ENCODE measurements at regions not wholly inside any gene's neighbourhood (a gene's known extent, or its start where the extent isn't known, plus 50 kb on each side); places are given as distances from the start of the nearest gene placed in this dataset.

- TF ChIP-seq POLR2A (IDR thresholded peaks at IDR 0.05) (no peak), POLR2AphosphoS5 (IDR thresholded peaks at IDR 0.05) (no peak), EP300 (IDR thresholded peaks at IDR 0.05) (no peak)
- TF ChIP-seq, protein P1, sequence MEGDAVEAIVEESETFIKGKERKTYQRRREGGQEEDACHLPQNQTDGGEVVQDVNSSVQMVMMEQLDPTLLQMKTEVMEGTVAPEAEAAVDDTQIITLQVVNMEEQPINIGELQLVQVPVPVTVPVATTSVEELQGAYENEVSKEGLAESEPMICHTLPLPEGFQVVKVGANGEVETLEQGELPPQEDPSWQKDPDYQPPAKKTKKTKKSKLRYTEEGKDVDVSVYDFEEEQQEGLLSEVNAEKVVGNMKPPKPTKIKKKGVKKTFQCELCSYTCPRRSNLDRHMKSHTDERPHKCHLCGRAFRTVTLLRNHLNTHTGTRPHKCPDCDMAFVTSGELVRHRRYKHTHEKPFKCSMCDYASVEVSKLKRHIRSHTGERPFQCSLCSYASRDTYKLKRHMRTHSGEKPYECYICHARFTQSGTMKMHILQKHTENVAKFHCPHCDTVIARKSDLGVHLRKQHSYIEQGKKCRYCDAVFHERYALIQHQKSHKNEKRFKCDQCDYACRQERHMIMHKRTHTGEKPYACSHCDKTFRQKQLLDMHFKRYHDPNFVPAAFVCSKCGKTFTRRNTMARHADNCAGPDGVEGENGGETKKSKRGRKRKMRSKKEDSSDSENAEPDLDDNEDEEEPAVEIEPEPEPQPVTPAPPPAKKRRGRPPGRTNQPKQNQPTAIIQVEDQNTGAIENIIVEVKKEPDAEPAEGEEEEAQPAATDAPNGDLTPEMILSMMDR (IDR thresholded peaks at IDR 0.05): no peak
Observed at GRCh38 chr5:1641041-1641440, 117.3 kb upstream of the LPCAT1 start.

GRCh38 chr5:1640421-1640881 lies 116.7 kb upstream of the LPCAT1 start:
- H3K9me3 ChIP-seq: no peaks in the 10 kb centered on the region
- peaks cover 8 to 32% (median 26%) of the 10 kb centered on the region in 3 donors for H3K27me3 ChIP-seq
- 79 to 84% (median 81%) methylated on average over 17 of the region's 17 CpGs for WGBS, 5 donors
- no peak for TF ChIP-seq POLR2A (IDR thresholded peaks at IDR 0.05)
- TF ChIP-seq EP300 (IDR thresholded peaks at IDR 0.05): no peak
- no peaks in the 10 kb centered on the region for H3K36me3 ChIP-seq
- no peak overlapping the region for H3K4me3 ChIP-seq
- H3K4me1 ChIP-seq: peaks cover 0 to 21% (median 8%) of the 10 kb centered on the region in 4 donors
- no peak overlapping the region for H3K27ac ChIP-seq
- DNase-seq: no peak
- intact Hi-C loops (cut with DNase I; ENCODE audit: low total_unique reads): loop anchor here (5.0 kb wide), 1 partner anchor 473 kb away; no protein-coding TSS in a partner anchor

More at GRCh38 chr5:1641041-1641440, 117.3 kb upstream of the LPCAT1 start:
- H3K36me3 ChIP-seq: no peaks in the 10 kb centered on the region
- H3K4me3 ChIP-seq: no peak overlapping the region
- peaks cover 0 to 22% (median 8%) of the 10 kb centered on the region in 4 donors for H3K4me1 ChIP-seq
- DNase-seq: no peak
- H3K27me3 ChIP-seq: peaks cover 8 to 32% (median 26%) of the 10 kb centered on the region in 3 donors
- no peak overlapping the region for H3K27ac ChIP-seq
- H3K9me3 ChIP-seq: no peaks in the 10 kb centered on the region
- intact Hi-C loops (cut with DNase I; ENCODE audit: low total_unique reads): loop anchor here (5.0 kb wide), 1 partner anchor 474 kb away; no protein-coding TSS in a partner anchor
- WGBS, 5 donors: 70 to 82% (median 79%) methylated on average over 15 to 16 of the region's 16 CpGs

DNA sequence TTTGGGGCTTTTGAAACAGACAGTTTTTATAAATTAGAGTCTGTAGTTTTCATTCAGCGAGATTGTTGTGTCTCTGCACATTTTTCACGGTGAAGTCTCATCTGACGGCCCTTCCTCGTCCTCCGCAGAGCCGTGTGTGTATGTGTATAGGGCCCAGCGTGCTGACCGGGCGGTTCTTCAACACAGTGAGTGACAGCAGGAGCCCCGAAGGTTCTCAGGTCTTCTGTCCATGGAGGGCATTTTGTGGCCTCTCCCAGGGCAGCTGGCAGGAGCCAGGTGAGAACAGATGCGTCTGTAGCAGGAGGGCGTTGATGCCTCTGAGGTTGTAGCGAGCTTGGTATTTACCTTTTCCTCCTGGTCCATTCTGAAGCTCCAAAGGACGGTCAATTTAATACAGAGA lies 116.0 kb upstream of the LPCAT1 start:
- H3K27ac ChIP-seq: no peak overlapping the region
- DNase-seq: no peak
- 79 to 86% (median 86%) methylated on average over 14 of the region's 14 CpGs for WGBS, 5 donors
- intact Hi-C loops (cut with DNase I; ENCODE audit: low total_unique reads): loop anchor here (5.0 kb wide), 1 partner anchor 472 kb away; no protein-coding TSS in a partner anchor
- no peaks in the 10 kb centered on the region for H3K36me3 ChIP-seq
- no peak overlapping the region for H3K4me3 ChIP-seq
- H3K9me3 ChIP-seq: no peaks in the 10 kb centered on the region
- peaks cover 8 to 25% (median 21%) of the 10 kb centered on the region in 3 donors for H3K27me3 ChIP-seq
- TF ChIP-seq POLR2AphosphoS5 (IDR thresholded peaks at IDR 0.05) (no peak), POLR2A (IDR thresholded peaks at IDR 0.05) (no peak), EP300 (IDR thresholded peaks at IDR 0.05) (no peak)
- TF ChIP-seq, protein P1 (IDR thresholded peaks at IDR 0.05): no peak
- H3K4me1 ChIP-seq: peaks cover 0 to 16% (median 3%) of the 10 kb centered on the region in 4 donors

DNA sequence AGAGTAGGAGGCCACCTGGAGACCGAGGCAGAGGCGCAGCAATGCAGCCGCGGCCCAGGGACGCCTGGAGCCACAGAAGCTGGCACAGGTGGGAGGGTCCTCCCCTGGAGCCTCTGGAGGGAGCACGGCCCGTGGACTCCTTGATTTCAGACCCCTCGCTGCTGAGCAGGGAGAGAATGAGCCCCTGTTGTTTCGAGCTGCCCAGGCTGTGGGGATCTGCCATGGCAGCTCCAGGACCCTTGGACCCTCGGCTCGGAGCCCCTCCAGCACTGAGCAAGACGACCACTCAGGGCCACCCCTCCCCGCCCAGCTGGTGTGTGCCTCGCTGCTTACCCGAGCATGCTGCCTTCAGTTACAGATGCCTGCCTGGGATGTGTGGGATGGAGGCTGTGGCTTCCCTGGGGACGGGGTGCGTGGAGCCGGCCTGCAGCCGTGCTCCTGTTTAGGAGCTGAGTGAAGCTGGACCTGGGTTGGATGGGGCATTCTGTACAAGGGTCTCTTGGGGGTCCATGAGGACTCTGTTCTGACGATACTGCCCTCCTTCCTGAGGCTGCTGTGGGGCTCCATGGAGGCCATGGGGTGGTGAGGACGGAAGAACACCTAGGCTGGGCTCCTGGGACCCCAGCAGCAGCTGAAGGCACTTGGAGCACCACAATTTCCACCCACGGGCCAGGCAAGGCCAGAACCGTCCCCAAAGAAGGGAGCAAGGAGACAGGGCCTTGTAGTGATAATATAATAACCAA lies 115.1 kb upstream of the LPCAT1 start:
- Histone ChIP-seq H3K4me3 (no peak overlapping the region), H3K27me3 (peaks cover 5 to 18% (median 16%) of the 10 kb centered on the region in 3 donors), H3K27ac (no peak overlapping the region), H3K36me3 (no peaks in the 10 kb centered on the region), H3K4me1 (peaks cover 0 to 17% (median 10%) of the 10 kb centered on the region in 4 donors), H3K9me3 (no peaks in the 10 kb centered on the region)
- peak in 1 of 2 donors; percentile 18 for DNase-seq
- TF ChIP-seq, protein P1 (IDR thresholded peaks at IDR 0.05): no peak
- no peak for TF ChIP-seq POLR2AphosphoS5 (IDR thresholded peaks at IDR 0.05)
- TF ChIP-seq POLR2A (IDR thresholded peaks at IDR 0.05): no peak
- WGBS, 5 donors: 78 to 85% (median 81%) methylated on average over 12 to 23 of the region's 23 CpGs
- intact Hi-C loops (cut with DNase I; ENCODE audit: low total_unique reads): no loop called here
